CD14-positive monocyte (primary cell): ENCODE measurements at regions not wholly inside any gene's neighbourhood (a gene's known extent, or its start where the extent isn't known, plus 50 kb on each side); places are given as distances from the start of the nearest gene placed in this dataset.
A peak's percentile ranks its signal among the peaks of the same experiment; 100 is the strongest.

Experiments used
- DNase-seq, 3 donors: peaks; one replicate each; pipeline ENCODE4 v3.0.0-alpha.2; 2011 to 2022
- H2AFZ ChIP-seq: 2 replicates; pipeline ENCODE4 v1.6.0; 2012; ENCODE audit warnings: mild to moderate bottlenecking, low read depth, low read length, inconsistent platforms; ENCODE audit not compliant: insufficient read depth, poor library complexity, severe bottlenecking
- H3K27ac ChIP-seq, 2 donors: 1 replicate in 1 of 2; 2 replicates in 1 of 2; pipeline ENCODE4 v1.5.1; 2012 to 2013; ENCODE audit warnings: low read length in 2 of 2, control low read depth in 1 of 2, inconsistent platforms in 1 of 2, low read depth in 1 of 2, mild to moderate bottlenecking in 1 of 2
- H3K27me3 ChIP-seq, 2 donors: one replicate each; pipeline versions ENCODE4 v1.6.0 to v1.6.1; 2011 to 2013; ENCODE audit warnings: low read length in 2 of 2; ENCODE audit not compliant: control insufficient read depth in 2 of 2, insufficient read depth in 2 of 2
- H3K36me3 ChIP-seq, 2 donors: replicated peaks in 1 of 2; 1 replicate in 1 of 2; 2 replicates in 1 of 2; pipeline versions ENCODE4 v1.5.1 to v1.6.1; 2012 to 2013; ENCODE audit warnings: low read length in 2 of 2, control low read depth in 1 of 2, inconsistent platforms in 1 of 2, mild to moderate bottlenecking in 1 of 2; ENCODE audit not compliant: insufficient read depth in 2 of 2, control insufficient read depth in 1 of 2
- H3K4me1 ChIP-seq, 2 donors: 1 replicate in 1 of 2; 2 replicates in 1 of 2; pipeline versions ENCODE4 v1.5.1 to v1.6.1; 2012 to 2013; ENCODE audit warnings: low read length in 2 of 2, control low read depth in 1 of 2, inconsistent platforms in 1 of 2, mild to moderate bottlenecking in 1 of 2, moderate library complexity in 1 of 2; ENCODE audit not compliant: insufficient read depth in 2 of 2, control insufficient read depth in 1 of 2
- H3K4me2 ChIP-seq: replicated peaks from 2 replicates; pipeline ENCODE3; 2012; ENCODE audit warnings: low read length, moderate library complexity, mild to moderate bottlenecking; ENCODE audit not compliant: poor library complexity, severe bottlenecking; ENCODE audit errors: extremely low read depth
- H3K4me3 ChIP-seq, 3 experiments: fragments of 200-600 bp in 1 of 3; sonication (generic) in 1 of 3; replicated peaks in 1 of 3; 1 replicate in 2 of 3; 2 replicates in 1 of 3; pipeline ENCODE4 v1.5.1; 2011 to 2013; ENCODE audit warnings: low read length in 3 of 3, mild to moderate bottlenecking in 3 of 3, control low read depth in 2 of 3, low read depth in 2 of 3, inconsistent platforms in 1 of 3, moderate library complexity in 1 of 3
- H3K79me2 ChIP-seq: 2 replicates; pipeline ENCODE4 v1.6.0; 2012; ENCODE audit warnings: mild to moderate bottlenecking, control low read depth, inconsistent platforms, low read length, moderate library complexity; ENCODE audit not compliant: insufficient read depth
- H3K9ac ChIP-seq: 2 replicates; pipeline ENCODE4 v1.6.0; 2017; ENCODE audit warnings: low read length, mild to moderate bottlenecking; ENCODE audit not compliant: insufficient read depth, poor library complexity, severe bottlenecking
- H3K9me3 ChIP-seq, 2 donors: replicated peaks in 1 of 2; 1 replicate in 1 of 2; 2 replicates in 1 of 2; pipeline versions ENCODE4 v1.5.1 to v1.6.1; 2012 to 2013; ENCODE audit warnings: low read length in 2 of 2, control low read depth in 1 of 2; ENCODE audit not compliant: control insufficient read depth in 1 of 2, insufficient read depth in 1 of 2
- H4K20me1 ChIP-seq: 2 replicates; pipeline ENCODE4 v1.6.0; 2012; ENCODE audit warnings: mild to moderate bottlenecking, low read length, control low read depth, moderate library complexity; ENCODE audit not compliant: insufficient read depth
- H3K27ac Mint-ChIP-seq, 7 donors: one replicate each; pipeline ENCODE4 v1.8.0; 2020; ENCODE audit warnings: mild to moderate bottlenecking in 7 of 7, mixed read lengths in 7 of 7, moderate library complexity in 6 of 7, inconsistent platforms in 2 of 7
- H3K27me3 Mint-ChIP-seq, 3 donors: one replicate each; pipeline ENCODE4 v1.8.0; 2021 to 2022; ENCODE audit warnings: low read depth in 3 of 3, mild to moderate bottlenecking in 3 of 3, mixed read lengths in 3 of 3, moderate library complexity in 3 of 3, inconsistent platforms in 1 of 3
- H3K36me3 Mint-ChIP-seq, 2 donors: one replicate each; pipeline ENCODE4 v1.8.0; 2020; ENCODE audit warnings: mixed read lengths in 2 of 2, inconsistent platforms in 1 of 2, mild to moderate bottlenecking in 1 of 2
- H3K4me1 Mint-ChIP-seq: one replicate; pipeline ENCODE4 v1.8.0; 2020; ENCODE audit warnings: mild to moderate bottlenecking, mixed read lengths
- H3K4me3 Mint-ChIP-seq, 2 donors: one replicate each; pipeline ENCODE4 v1.8.0; 2020; ENCODE audit warnings: mild to moderate bottlenecking in 2 of 2, mixed read lengths in 2 of 2, moderate library complexity in 1 of 2
- H3K9me3 Mint-ChIP-seq, 7 donors: one replicate each; pipeline ENCODE4 v1.8.0; 2020 to 2022; ENCODE audit warnings: mixed read lengths in 7 of 7, mild to moderate bottlenecking in 6 of 7, moderate library complexity in 6 of 7, inconsistent platforms in 2 of 7
- WGBS: methylation state at CpG from one replicate; pipeline ENCODE4 v1.1.5; 2013; ENCODE audit warnings: missing lambda C conversion rate; ENCODE audit not compliant: insufficient coverage; 5-methylcytosine and 5-hydroxymethylcytosine counted together
- intact Hi-C, 2 donors: fragments of 100-400 bp; cut with micrococcal nuclease; formaldehyde crosslinking; loops; one replicate each; pipeline versions ENCODE4 v1.15.0 to v1.15.1; 2023
- TF ChIP-seq, protein P1 (sequence below): fragments of 200-600 bp; IDR thresholded peaks from one replicate; pipeline ENCODE4 v1.8.0; 2022; ENCODE audit warnings: antibody characterized with exemption, mild to moderate bottlenecking

DNA sequence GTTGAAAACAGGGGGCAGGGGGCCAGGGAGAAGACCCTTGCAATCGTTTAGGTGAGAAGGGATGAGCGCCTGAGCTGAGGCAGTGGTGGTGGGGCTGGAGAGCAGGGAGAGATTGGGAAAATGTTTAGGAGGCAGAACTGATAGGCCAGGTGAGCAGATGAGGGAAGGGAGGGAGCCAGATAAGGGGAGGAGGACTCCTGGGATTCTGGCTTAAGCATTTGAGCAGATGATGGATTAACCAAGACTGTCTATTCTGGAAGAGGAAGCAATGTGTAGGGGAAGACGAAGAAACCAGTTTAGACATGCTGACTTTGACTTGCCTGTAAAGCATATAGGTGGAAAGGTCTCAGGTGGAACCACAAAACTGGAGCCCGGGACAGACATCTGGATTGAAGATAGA is 49.9 kb upstream of the ASPRV1 start:
- Histone ChIP-seq H3K27me3 (no peaks in the 10 kb centered on the region), H2AFZ (no peak overlapping the region), H3K9ac (no peak overlapping the region), H3K4me3 (no peak overlapping the region), H3K4me2 (no peak overlapping the region), H3K9me3 (no peaks in the 10 kb centered on the region), H3K4me1 (peaks cover 22 to 25% of the 10 kb centered on the region in 2 donors), H4K20me1 (no peaks in the 10 kb centered on the region), H3K27ac (peak overlapping the region in 1 of 2 donors; percentile 86), H3K36me3 (no peaks in the 10 kb centered on the region), H3K79me2 (no peaks in the 10 kb centered on the region)
- Mint-ChIP-seq H3K4me1 (peaks cover 29% of the 10 kb centered on the region), H3K27ac (peak overlapping the region; percentile 62 to 94 (median 80)), H3K9me3 (peaks cover 0 to under 1% (median 0%) of the 10 kb centered on the region in 7 donors), H3K4me3 (no peak overlapping the region), H3K36me3 (peaks cover 24 to 31% of the 10 kb centered on the region in 2 donors), H3K27me3 (peaks cover 0 to 2% (median 0%) of the 10 kb centered on the region in 3 donors)
- DNase-seq = peak in 1 of 3 donors; percentile 18
- TF ChIP-seq, protein P1, sequence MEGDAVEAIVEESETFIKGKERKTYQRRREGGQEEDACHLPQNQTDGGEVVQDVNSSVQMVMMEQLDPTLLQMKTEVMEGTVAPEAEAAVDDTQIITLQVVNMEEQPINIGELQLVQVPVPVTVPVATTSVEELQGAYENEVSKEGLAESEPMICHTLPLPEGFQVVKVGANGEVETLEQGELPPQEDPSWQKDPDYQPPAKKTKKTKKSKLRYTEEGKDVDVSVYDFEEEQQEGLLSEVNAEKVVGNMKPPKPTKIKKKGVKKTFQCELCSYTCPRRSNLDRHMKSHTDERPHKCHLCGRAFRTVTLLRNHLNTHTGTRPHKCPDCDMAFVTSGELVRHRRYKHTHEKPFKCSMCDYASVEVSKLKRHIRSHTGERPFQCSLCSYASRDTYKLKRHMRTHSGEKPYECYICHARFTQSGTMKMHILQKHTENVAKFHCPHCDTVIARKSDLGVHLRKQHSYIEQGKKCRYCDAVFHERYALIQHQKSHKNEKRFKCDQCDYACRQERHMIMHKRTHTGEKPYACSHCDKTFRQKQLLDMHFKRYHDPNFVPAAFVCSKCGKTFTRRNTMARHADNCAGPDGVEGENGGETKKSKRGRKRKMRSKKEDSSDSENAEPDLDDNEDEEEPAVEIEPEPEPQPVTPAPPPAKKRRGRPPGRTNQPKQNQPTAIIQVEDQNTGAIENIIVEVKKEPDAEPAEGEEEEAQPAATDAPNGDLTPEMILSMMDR = no peak
- WGBS = 77% methylated on average over 4 of the region's 4 CpGs
- intact Hi-C loops = loop anchor here in 1 of 2 donors (5.0 kb wide), 1 partner anchor 34 kb away; no protein-coding TSS in a partner anchor
